IgD-negative memory B cell (primary cell): ENCODE measurements at regions not wholly inside any gene's neighbourhood (a gene's known extent, or its start where the extent isn't known, plus 50 kb on each side); places are given as distances from the start of the nearest gene placed in this dataset.
"Not testable (repeated sequence)": the region's sequence is repeated elsewhere in the genome, so short reads cannot be mapped to it uniquely, and the experiment has no call there.

Experiments
- H3K27ac Mint-ChIP-seq, 3 donors: one replicate each; pipeline ENCODE4 v1.8.0; 2020 to 2022; ENCODE audit warnings: mild to moderate bottlenecking in 3 of 3, mixed read lengths in 3 of 3, moderate library complexity in 1 of 3
- H3K27me3 Mint-ChIP-seq: one replicate; pipeline ENCODE4 v1.8.0; 2021; ENCODE audit warnings: mixed read lengths
- H3K36me3 Mint-ChIP-seq: one replicate; pipeline ENCODE4 v1.8.0; 2020; ENCODE audit warnings: mild to moderate bottlenecking, mixed read lengths
- H3K4me1 Mint-ChIP-seq, 3 donors: one replicate each; pipeline ENCODE4 v1.8.0; 2020 to 2022; ENCODE audit warnings: mixed read lengths in 3 of 3, mild to moderate bottlenecking in 1 of 3
- H3K4me3 Mint-ChIP-seq, 4 donors: one replicate each; pipeline ENCODE4 v1.8.0; 2020 to 2022; ENCODE audit warnings: mild to moderate bottlenecking in 4 of 4, mixed read lengths in 4 of 4, moderate library complexity in 3 of 4
- H3K9me3 Mint-ChIP-seq, 3 donors: one replicate each; pipeline ENCODE4 v1.8.0; 2020 to 2021; ENCODE audit warnings: mixed read lengths in 3 of 3, mild to moderate bottlenecking in 1 of 3

GRCh38 chr1:72432645-72433267, 150.4 kb upstream of the NEGR1 start:
- Mint-ChIP-seq H3K27ac (no peak overlapping the region), H3K4me1 (no peaks in the 10 kb centered on the region), H3K4me3 (no peak overlapping the region), H3K9me3 (peaks cover 2 to 8% (median 7%) of the 10 kb centered on the region in 3 donors), H3K36me3 (no peaks in the 10 kb centered on the region), H3K27me3 (no peaks in the 10 kb centered on the region)

- Mint-ChIP-seq H3K4me1 (no peaks in the 10 kb centered on the region), H3K36me3 (no peaks in the 10 kb centered on the region), H3K27me3 (no peaks in the 10 kb centered on the region), H3K9me3 (peaks cover 2 to 14% (median 7%) of the 10 kb centered on the region in 3 donors), H3K4me3 (no peak overlapping the region), H3K27ac (no peak overlapping the region)
These were observed 149.5 kb upstream of the NEGR1 start for GRCh38 chr1:72431810-72432209.

GRCh38 chr1:72428276-72428675, 145.9 kb upstream of the NEGR1 start:
- H3K27ac Mint-ChIP-seq, H3K4me1 Mint-ChIP-seq, H3K27me3 Mint-ChIP-seq, H3K4me3 Mint-ChIP-seq, H3K36me3 Mint-ChIP-seq: not testable (repeated sequence)
- H3K9me3 Mint-ChIP-seq = peaks cover 3 to 15% (median 14%) of the 10 kb centered on the region in 3 donors

- Mint-ChIP-seq H3K4me1 (no peaks in the 10 kb centered on the region), H3K36me3 (no peaks in the 10 kb centered on the region), H3K9me3 (peaks cover under 1 to 6% (median 3%) of the 10 kb centered on the region in 3 donors), H3K27ac (no peak overlapping the region), H3K4me3 (no peak overlapping the region), H3K27me3 (no peaks in the 10 kb centered on the region)
These were observed 136.9 kb upstream of the NEGR1 start for GRCh38 chr1:72419229-72419628.

GRCh38 chr1:72412286-72412685, 129.9 kb upstream of the NEGR1 start:
- no peaks in the 10 kb centered on the region for H3K4me1 Mint-ChIP-seq
- no peak overlapping the region for H3K4me3 Mint-ChIP-seq
- no peak overlapping the region for H3K27ac Mint-ChIP-seq
- peaks cover 0 to 3% (median 0%) of the 10 kb centered on the region in 3 donors for H3K9me3 Mint-ChIP-seq
- peaks cover 2% of the 10 kb centered on the region for H3K36me3 Mint-ChIP-seq
- H3K27me3 Mint-ChIP-seq = no peaks in the 10 kb centered on the region

GRCh38 chr1:72399807-72400206, 117.5 kb upstream of the NEGR1 start:
- H3K9me3 Mint-ChIP-seq = peaks cover 0 to 4% (median 3%) of the 10 kb centered on the region in 3 donors
- H3K27ac Mint-ChIP-seq = no peak overlapping the region
- H3K4me1 Mint-ChIP-seq = no peaks in the 10 kb centered on the region
- no peaks in the 10 kb centered on the region for H3K36me3 Mint-ChIP-seq
- no peaks in the 10 kb centered on the region for H3K27me3 Mint-ChIP-seq
- H3K4me3 Mint-ChIP-seq = no peak overlapping the region

GRCh38 chr1:72397786-72398185, 115.4 kb upstream of the NEGR1 start:
- Mint-ChIP-seq H3K27me3 (no peaks in the 10 kb centered on the region), H3K9me3 (peaks cover 0 to 4% (median 3%) of the 10 kb centered on the region in 3 donors), H3K27ac (no peak overlapping the region), H3K36me3 (no peaks in the 10 kb centered on the region), H3K4me3 (no peak overlapping the region), H3K4me1 (no peaks in the 10 kb centered on the region)

GRCh38 chr1:72394457-72394856, 112.1 kb upstream of the NEGR1 start:
- H3K27ac Mint-ChIP-seq = no peak overlapping the region
- H3K27me3 Mint-ChIP-seq = peaks cover 2% of the 10 kb centered on the region
- H3K4me3 Mint-ChIP-seq = no peak overlapping the region
- H3K9me3 Mint-ChIP-seq = peaks cover 0 to 12% (median 0%) of the 10 kb centered on the region in 3 donors
- H3K36me3 Mint-ChIP-seq = no peaks in the 10 kb centered on the region
- no peaks in the 10 kb centered on the region for H3K4me1 Mint-ChIP-seq

GRCh38 chr1:72379072-72379471, 96.7 kb upstream of the NEGR1 start:
- Mint-ChIP-seq H3K4me3 (no peak overlapping the region), H3K27me3 (no peaks in the 10 kb centered on the region), H3K27ac (no peak overlapping the region), H3K36me3 (no peaks in the 10 kb centered on the region), H3K9me3 (peaks cover 2 to 7% (median 6%) of the 10 kb centered on the region in 3 donors), H3K4me1 (no peaks in the 10 kb centered on the region)

GRCh38 chr1:72375226-72375625, 92.9 kb upstream of the NEGR1 start:
- H3K4me1 Mint-ChIP-seq = no peaks in the 10 kb centered on the region
- H3K27ac Mint-ChIP-seq = no peak overlapping the region
- no peaks in the 10 kb centered on the region for H3K27me3 Mint-ChIP-seq
- peaks cover 2 to 7% (median 2%) of the 10 kb centered on the region in 3 donors for H3K9me3 Mint-ChIP-seq
- no peaks in the 10 kb centered on the region for H3K36me3 Mint-ChIP-seq
- no peak overlapping the region for H3K4me3 Mint-ChIP-seq

- H3K27me3 Mint-ChIP-seq = no peaks in the 10 kb centered on the region
- H3K27ac Mint-ChIP-seq = no peak overlapping the region
- no peaks in the 10 kb centered on the region for H3K9me3 Mint-ChIP-seq
- H3K4me1 Mint-ChIP-seq = no peaks in the 10 kb centered on the region
- H3K4me3 Mint-ChIP-seq = no peak overlapping the region
- no peaks in the 10 kb centered on the region for H3K36me3 Mint-ChIP-seq
These were observed 89.1 kb upstream of the NEGR1 start for GRCh38 chr1:72371259-72372035.

GRCh38 chr1:72370836-72371235, 88.5 kb upstream of the NEGR1 start:
- not testable (repeated sequence) for H3K9me3 Mint-ChIP-seq, H3K4me3 Mint-ChIP-seq, H3K27me3 Mint-ChIP-seq, H3K27ac Mint-ChIP-seq, H3K4me1 Mint-ChIP-seq, H3K36me3 Mint-ChIP-seq

GRCh38 chr1:72369069-72369757, 86.9 kb upstream of the NEGR1 start:
- no peaks in the 10 kb centered on the region for H3K27me3 Mint-ChIP-seq
- no peak overlapping the region for H3K4me3 Mint-ChIP-seq
- no peaks in the 10 kb centered on the region for H3K9me3 Mint-ChIP-seq
- H3K4me1 Mint-ChIP-seq = no peaks in the 10 kb centered on the region
- no peak overlapping the region for H3K27ac Mint-ChIP-seq
- no peaks in the 10 kb centered on the region for H3K36me3 Mint-ChIP-seq

- Mint-ChIP-seq H3K9me3 (peaks cover 0 to 3% (median 0%) of the 10 kb centered on the region in 3 donors), H3K27ac (no peak overlapping the region), H3K4me3 (no peak overlapping the region), H3K27me3 (no peaks in the 10 kb centered on the region), H3K4me1 (no peaks in the 10 kb centered on the region), H3K36me3 (no peaks in the 10 kb centered on the region)
These were observed 84.1 kb upstream of the NEGR1 start for GRCh38 chr1:72366466-72366865.

- Mint-ChIP-seq H3K4me3 (no peak overlapping the region), H3K27me3 (no peaks in the 10 kb centered on the region), H3K36me3 (no peaks in the 10 kb centered on the region), H3K9me3 (peaks cover 0 to 3% (median 0%) of the 10 kb centered on the region in 3 donors), H3K4me1 (no peaks in the 10 kb centered on the region), H3K27ac (no peak overlapping the region)
These were observed 83.4 kb upstream of the NEGR1 start for GRCh38 chr1:72365693-72366092.
